Mesenchymal stem cell (in vitro differentiated cells and primary cell): ENCODE measurements at regions not wholly inside any gene's neighbourhood (a gene's known extent, or its start where the extent isn't known, plus 50 kb on each side); places are given as distances from the start of the nearest gene placed in this dataset.
A peak's percentile ranks its signal among the peaks of the same experiment; 100 is the strongest.

ENCODE experiments used
- DNase-seq: peaks from one replicate; pipeline ENCODE4 v3.0.0-alpha.2; 2013
- H2AFZ ChIP-seq: one replicate; pipeline ENCODE4 v1.6.1; 2013; ENCODE audit warnings: low read depth, mild to moderate bottlenecking, control low read depth, inconsistent platforms, low read length, moderate library complexity
- H2AK5ac ChIP-seq: 2 replicates; pipeline ENCODE4 v1.6.1; 2013; ENCODE audit warnings: low read length, moderate library complexity, mild to moderate bottlenecking, inconsistent platforms; ENCODE audit not compliant: severe bottlenecking
- H2BK120ac ChIP-seq: one replicate; pipeline ENCODE4 v1.6.1; 2013; ENCODE audit warnings: low read depth, mild to moderate bottlenecking, inconsistent platforms, low read length, moderate library complexity
- H2BK12ac ChIP-seq, 2 experiments: one replicate each; pipeline ENCODE4 v1.6.1; 2013; ENCODE audit warnings: inconsistent platforms in 2 of 2, low read length in 2 of 2, mild to moderate bottlenecking in 2 of 2, moderate library complexity in 2 of 2, control low read depth in 1 of 2
- H2BK15ac ChIP-seq: one replicate; pipeline ENCODE4 v1.6.1; 2013; ENCODE audit warnings: mild to moderate bottlenecking, low read depth, inconsistent platforms; ENCODE audit not compliant: poor library complexity, severe bottlenecking
- H2BK5ac ChIP-seq: 2 replicates; pipeline ENCODE4 v1.6.1; 2013; ENCODE audit warnings: low read depth, mild to moderate bottlenecking, low read length, control low read depth, inconsistent platforms; ENCODE audit not compliant: poor library complexity, severe bottlenecking
- H3K14ac ChIP-seq, 2 experiments: one replicate each; pipeline ENCODE4 v1.6.1; 2013; ENCODE audit warnings: inconsistent platforms in 2 of 2, low read length in 2 of 2, control low read depth in 1 of 2, mild to moderate bottlenecking in 1 of 2, moderate library complexity in 1 of 2
- H3K18ac ChIP-seq, 2 experiments: one replicate each; pipeline ENCODE4 v1.6.1; 2013; ENCODE audit warnings: inconsistent platforms in 2 of 2, low read length in 2 of 2, control low read depth in 1 of 2, low read depth in 1 of 2, mild to moderate bottlenecking in 1 of 2
- H3K23ac ChIP-seq, 2 experiments: one replicate each; pipeline ENCODE4 v1.6.1; 2013; ENCODE audit warnings: inconsistent platforms in 2 of 2, low read length in 2 of 2, mild to moderate bottlenecking in 2 of 2, moderate library complexity in 2 of 2, control low read depth in 1 of 2
- H3K27ac ChIP-seq: 2 replicates; pipeline ENCODE4 v1.5.1; 2013; ENCODE audit warnings: mild to moderate bottlenecking, moderate library complexity, low read length, control low read depth, inconsistent platforms; ENCODE audit not compliant: poor library complexity, severe bottlenecking
- H3K27me3 ChIP-seq, 2 experiments: 2 replicates each; pipeline versions ENCODE4 v1.6.1 to v1.7.0; 2013; ENCODE audit warnings: low read length in 2 of 2, mild to moderate bottlenecking in 2 of 2, moderate library complexity in 2 of 2, control low read depth in 1 of 2, inconsistent platforms in 1 of 2; ENCODE audit not compliant: control insufficient read depth in 1 of 2, insufficient read depth in 1 of 2
- H3K36me3 ChIP-seq, 2 experiments: 2 replicates each; pipeline versions ENCODE4 v1.6.1 to v1.7.0; 2013; ENCODE audit warnings: low read length in 2 of 2, control low read depth in 1 of 2, inconsistent platforms in 1 of 2, low read depth in 1 of 2, mild to moderate bottlenecking in 1 of 2; ENCODE audit not compliant: insufficient read depth in 2 of 2, control insufficient read depth in 1 of 2
- H3K4ac ChIP-seq, 2 experiments: one replicate each; pipeline ENCODE4 v1.6.1; 2013; ENCODE audit warnings: inconsistent platforms in 2 of 2, low read length in 2 of 2, mild to moderate bottlenecking in 2 of 2, moderate library complexity in 2 of 2, control low read depth in 1 of 2, low read depth in 1 of 2
- H3K4me1 ChIP-seq: 2 replicates; pipeline ENCODE4 v1.6.1; 2013; ENCODE audit warnings: low read depth, low read length, control low read depth; ENCODE audit not compliant: control insufficient read depth, insufficient read depth
- H3K4me2 ChIP-seq: 2 replicates; pipeline ENCODE4 v1.6.1; 2013; ENCODE audit warnings: low read length, mild to moderate bottlenecking, inconsistent platforms; ENCODE audit not compliant: poor library complexity, severe bottlenecking
- H3K4me3 ChIP-seq, 2 experiments: 2 replicates each; pipeline versions ENCODE4 v1.5.1 to v1.7.0; 2013; ENCODE audit warnings: low read length in 2 of 2, mild to moderate bottlenecking in 2 of 2, control low read depth in 1 of 2, low read depth in 1 of 2; ENCODE audit not compliant: insufficient read depth in 1 of 2
- H3K79me1 ChIP-seq: replicated peaks from 2 replicates; pipeline ENCODE4 v1.6.1; 2013; ENCODE audit warnings: mild to moderate bottlenecking, control low read depth, low read length, inconsistent platforms; ENCODE audit not compliant: poor library complexity, severe bottlenecking
- H3K9ac ChIP-seq: 2 replicates; pipeline ENCODE4 v1.7.0; 2013; ENCODE audit warnings: mild to moderate bottlenecking, low read length, moderate library complexity
- H3K9me3 ChIP-seq: 2 replicates; pipeline ENCODE4 v1.7.0; 2013; ENCODE audit warnings: mild to moderate bottlenecking, low read length; ENCODE audit not compliant: control insufficient read depth
- H4K8ac ChIP-seq: one replicate; pipeline ENCODE4 v1.6.1; 2013; ENCODE audit warnings: inconsistent platforms, mild to moderate bottlenecking, low read length, moderate library complexity
- H4K91ac ChIP-seq: one replicate; pipeline ENCODE4 v1.6.1; 2013; ENCODE audit warnings: mild to moderate bottlenecking, low read length, inconsistent platforms
- WGBS: methylation state at CpG from one replicate; pipeline ENCODE4 v1.1.7; 2013; ENCODE audit warnings: mixed read lengths; 5-methylcytosine and 5-hydroxymethylcytosine counted together

- Histone ChIP-seq H2AK5ac (no peak overlapping the region), H3K9me3 (no peaks in the 10 kb centered on the region), H3K14ac (no peak overlapping the region), H3K4me3 (no peak overlapping the region), H3K79me1 (no peaks in the 10 kb centered on the region), H3K4me1 (peaks cover 1% of the 10 kb centered on the region), H2BK15ac (no peak overlapping the region), H3K23ac (no peak overlapping the region), H3K36me3 (no peaks in the 10 kb centered on the region), H3K27me3 (no peaks in the 10 kb centered on the region), H2BK120ac (no peak overlapping the region), H2BK12ac (no peak overlapping the region), H4K8ac (no peak overlapping the region), H4K91ac (no peak overlapping the region), H3K27ac (no peak overlapping the region), H3K4ac (no peak overlapping the region), H3K4me2 (no peak overlapping the region), H3K9ac (peak overlapping the region; percentile 61), H3K18ac (no peak overlapping the region), H2BK5ac (no peak overlapping the region), H2AFZ (no peak overlapping the region)
- DNase-seq: peak; percentile 41
- WGBS: 83% methylated on average over 3 of the region's 4 CpGs
Observed at GRCh38 chr2:215505044-215505786, 69.3 kb upstream of the FN1 start.

GRCh38 chr2:215504547-215504946 lies 68.7 kb upstream of the FN1 start:
- Histone ChIP-seq H4K8ac (no peak overlapping the region), H3K18ac (no peak overlapping the region), H3K23ac (no peak overlapping the region), H3K4me3 (no peak overlapping the region), H3K9ac (peak overlapping the region; percentile 61), H3K4me1 (peaks cover 1% of the 10 kb centered on the region), H2AK5ac (no peak overlapping the region), H2AFZ (no peak overlapping the region), H3K9me3 (no peaks in the 10 kb centered on the region), H2BK5ac (no peak overlapping the region), H2BK15ac (no peak overlapping the region), H3K14ac (no peak overlapping the region), H3K79me1 (no peaks in the 10 kb centered on the region), H3K36me3 (no peaks in the 10 kb centered on the region), H3K4ac (no peak overlapping the region), H3K27ac (no peak overlapping the region), H2BK12ac (no peak overlapping the region), H2BK120ac (no peak overlapping the region), H3K4me2 (no peak overlapping the region), H3K27me3 (no peaks in the 10 kb centered on the region), H4K91ac (no peak overlapping the region)
- no peak for DNase-seq
- WGBS: 100% methylated on average over 2 of the region's 2 CpGs

- Histone ChIP-seq H2BK15ac (no peak overlapping the region), H3K4me1 (peaks cover 3% of the 10 kb centered on the region), H3K79me1 (no peaks in the 10 kb centered on the region), H2BK120ac (no peak overlapping the region), H3K4me3 (no peak overlapping the region), H2AK5ac (no peak overlapping the region), H3K4ac (no peak overlapping the region), H3K27ac (no peak overlapping the region), H3K4me2 (no peak overlapping the region), H2BK5ac (no peak overlapping the region), H4K91ac (no peak overlapping the region), H3K36me3 (no peaks in the 10 kb centered on the region), H3K18ac (no peak overlapping the region), H2BK12ac (no peak overlapping the region), H2AFZ (no peak overlapping the region), H3K14ac (no peak overlapping the region), H3K9ac (peak overlapping the region; percentile 0), H3K23ac (no peak overlapping the region), H3K9me3 (no peaks in the 10 kb centered on the region), H4K8ac (no peak overlapping the region), H3K27me3 (no peaks in the 10 kb centered on the region)
- DNase-seq: no peak
- WGBS: no CpG with 5 or more reads among the region's 1 CpG
Observed at GRCh38 chr2:215503381-215503780, 67.5 kb upstream of the FN1 start.

- no peak overlapping the region for H4K8ac ChIP-seq
- H2AK5ac ChIP-seq: no peak overlapping the region
- no peak overlapping the region for H2BK5ac ChIP-seq
- no peak overlapping the region for H3K18ac ChIP-seq
- H3K4me2 ChIP-seq: no peak overlapping the region
- no peak for DNase-seq
- H3K27me3 ChIP-seq: no peaks in the 10 kb centered on the region
- H3K4me3 ChIP-seq: no peak overlapping the region
- no peak overlapping the region for H4K91ac ChIP-seq
- no peak overlapping the region for H2BK120ac ChIP-seq
- H3K9ac ChIP-seq: no peak overlapping the region
- no peak overlapping the region for H2BK12ac ChIP-seq
- peaks cover 3% of the 10 kb centered on the region for H3K4me1 ChIP-seq
- no peaks in the 10 kb centered on the region for H3K79me1 ChIP-seq
- H3K4ac ChIP-seq: no peak overlapping the region
- no peak overlapping the region for H3K23ac ChIP-seq
- H2AFZ ChIP-seq: no peak overlapping the region
- H3K14ac ChIP-seq: no peak overlapping the region
- H3K36me3 ChIP-seq: no peaks in the 10 kb centered on the region
- no peak overlapping the region for H2BK15ac ChIP-seq
- H3K27ac ChIP-seq: no peak overlapping the region
- H3K9me3 ChIP-seq: no peaks in the 10 kb centered on the region
Observed at GRCh38 chr2:215500466-215500865, 64.6 kb upstream of the FN1 start.
